ENCODE measurements at regions not wholly inside any gene's neighbourhood (a gene's known extent, or its start where the extent isn't known, plus 50 kb on each side); places are given as distances from the start of the nearest gene placed in this dataset.
"Not testable (repeated sequence)": the region's sequence is repeated elsewhere in the genome, so short reads cannot be mapped to it uniquely, and the experiment has no call there.

GRCh38 chr1:143735764-143736461 lies 235.9 kb downstream of the FAM72C start:
- Mint-ChIP-seq H3K27ac (ENCODE audit: unreplicated experiment) (no peak overlapping the region), H3K9me3 (peaks cover 8% of the 10 kb centered on the region), H3K27me3 (ENCODE audit: low read depth) (peaks cover 6% of the 10 kb centered on the region), H3K4me1 (no peaks in the 10 kb centered on the region), H3K4me3 (peak overlapping the region; percentile 49), H3K36me3 (ENCODE audit: low read depth) (no peaks in the 10 kb centered on the region)
- no peak for TF ChIP-seq CTCF (conservative IDR thresholded peaks at IDR 0.05)
- DNase-seq (ENCODE audit: low read depth, low spot score), result no peak

DNA sequence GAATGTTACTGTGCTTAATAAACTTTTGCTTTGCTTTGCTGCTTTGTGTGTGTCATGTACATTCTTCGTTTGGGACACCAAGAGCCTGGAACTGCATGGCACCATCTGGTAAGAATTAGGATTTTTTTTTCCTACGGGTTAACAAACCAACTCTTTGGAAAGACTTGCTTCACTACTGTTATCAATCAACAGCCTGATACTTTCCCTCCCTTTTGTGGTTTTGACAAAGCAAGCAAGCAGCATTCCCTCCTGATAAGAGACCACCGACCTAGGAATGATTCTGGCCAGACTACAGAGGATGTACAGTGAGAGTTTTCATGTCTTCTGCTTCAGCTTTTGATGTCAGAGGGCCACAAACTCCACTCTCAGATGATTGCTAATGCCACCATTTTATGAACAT lies 237.5 kb downstream of the FAM72C start:
- H3K4me1 Mint-ChIP-seq; H3K36me3 Mint-ChIP-seq (ENCODE audit: low read depth); H3K27ac Mint-ChIP-seq (ENCODE audit: unreplicated experiment); H3K4me3 Mint-ChIP-seq; H3K9me3 Mint-ChIP-seq; H3K27me3 Mint-ChIP-seq (ENCODE audit: low read depth); DNase-seq (ENCODE audit: low read depth, low spot score): not testable (repeated sequence)

DNA sequence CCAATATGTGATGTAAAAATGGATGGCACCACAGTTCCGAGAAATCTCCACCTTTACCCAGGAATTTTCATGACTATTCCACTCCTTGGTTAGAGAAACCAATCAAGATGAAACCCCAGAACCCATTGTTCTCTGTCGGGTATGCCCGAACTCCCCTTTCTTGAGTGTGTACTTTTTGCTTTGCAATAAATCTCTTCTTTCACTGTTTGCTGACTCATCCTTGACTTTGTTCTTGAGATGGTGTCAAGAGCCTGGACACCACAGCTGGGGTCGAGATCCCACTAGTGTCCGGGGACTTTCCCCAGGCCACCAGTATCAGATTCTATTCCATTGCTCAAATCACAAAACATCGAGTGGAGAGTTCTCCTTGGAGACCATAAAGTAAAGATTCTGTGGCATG lies 240.9 kb downstream of the FAM72C start:
- H3K27ac Mint-ChIP-seq (ENCODE audit: unreplicated experiment); DNase-seq (ENCODE audit: low read depth, low spot score); H3K36me3 Mint-ChIP-seq (ENCODE audit: low read depth); H3K4me3 Mint-ChIP-seq; H3K4me1 Mint-ChIP-seq; H3K27me3 Mint-ChIP-seq (ENCODE audit: low read depth): not testable (repeated sequence)
- peaks cover 14% of the 10 kb centered on the region for H3K9me3 Mint-ChIP-seq

- peak overlapping the region; percentile 99 for H3K27ac Mint-ChIP-seq (ENCODE audit: unreplicated experiment)
- not testable (repeated sequence) for H3K27me3 Mint-ChIP-seq (ENCODE audit: low read depth); H3K4me1 Mint-ChIP-seq; H3K36me3 Mint-ChIP-seq (ENCODE audit: low read depth); DNase-seq (ENCODE audit: low read depth, low spot score)
- H3K9me3 Mint-ChIP-seq, result peaks cover 14% of the 10 kb centered on the region
- H3K4me3 Mint-ChIP-seq, result peak overlapping the region; percentile 66
These were observed 242.2 kb downstream of the FAM72C start for GRCh38 chr1:143729449-143730111.

DNA sequence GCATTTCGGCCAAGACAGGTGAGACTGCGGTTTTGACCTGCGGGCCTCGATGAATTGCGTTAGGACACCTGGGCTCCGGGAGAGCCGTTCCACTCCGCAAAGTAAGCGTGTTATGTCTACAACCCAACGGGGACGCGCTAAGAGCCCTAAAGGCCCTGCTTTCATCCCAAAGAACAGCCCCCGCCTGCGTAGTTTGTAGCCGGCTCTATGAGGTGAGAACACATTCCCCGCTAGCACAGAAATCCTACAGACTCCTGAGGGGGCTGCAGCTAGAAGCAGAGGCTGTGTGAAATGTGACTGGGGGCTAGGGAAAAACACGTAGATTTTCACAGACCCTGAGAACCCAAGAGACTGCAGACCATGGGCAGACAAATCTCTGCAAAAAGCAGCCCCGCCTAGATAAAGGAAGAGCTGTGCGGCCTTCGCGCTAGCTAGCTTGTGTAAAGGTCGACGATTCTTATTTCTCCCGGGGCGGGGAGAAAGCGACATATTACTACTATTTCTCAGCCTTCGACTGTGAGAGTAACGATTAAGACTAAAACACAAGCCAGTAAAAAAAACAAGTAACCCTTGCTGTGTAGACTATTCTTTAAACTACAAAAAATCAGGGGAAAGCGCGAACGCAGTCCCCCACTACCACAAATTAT lies 242.9 kb downstream of the FAM72C start:
- DNase-seq (ENCODE audit: low read depth, low spot score); H3K4me1 Mint-ChIP-seq; H3K27me3 Mint-ChIP-seq (ENCODE audit: low read depth); H3K27ac Mint-ChIP-seq (ENCODE audit: unreplicated experiment); H3K36me3 Mint-ChIP-seq (ENCODE audit: low read depth): not testable (repeated sequence)
- peaks cover 17% of the 10 kb centered on the region for H3K9me3 Mint-ChIP-seq
- H3K4me3 Mint-ChIP-seq, result peak overlapping the region; percentile 66

- no peak overlapping the region for H3K27ac Mint-ChIP-seq (ENCODE audit: unreplicated experiment)
- H3K4me3 Mint-ChIP-seq, result no peak overlapping the region
- no peak for TF ChIP-seq CTCF (conservative IDR thresholded peaks at IDR 0.05)
These were observed 244.5 kb downstream of the FAM72C start for GRCh38 chr1:143727263-143727662.

DNA sequence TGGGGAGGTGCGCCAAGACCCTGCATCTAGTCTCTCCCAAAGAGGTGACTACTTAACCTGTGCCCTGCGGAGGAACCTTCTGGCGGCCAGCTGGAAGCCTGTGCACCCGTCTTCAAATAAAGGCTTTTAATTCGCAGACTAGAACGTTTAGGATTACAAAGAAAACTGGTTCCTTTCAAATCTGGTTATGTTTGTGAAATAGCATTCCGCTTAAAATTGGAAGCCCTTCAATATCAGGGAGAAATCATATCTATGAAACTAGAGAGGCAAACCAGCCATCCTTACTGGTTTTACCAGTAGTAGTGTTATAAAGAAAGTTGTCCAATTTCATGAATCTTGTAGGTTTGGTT lies 250.8 kb downstream of the FAM72C start:
- H3K27ac Mint-ChIP-seq (ENCODE audit: unreplicated experiment), result no peak overlapping the region
- H3K4me1 Mint-ChIP-seq, result no peaks in the 10 kb centered on the region
- no peak overlapping the region for H3K4me3 Mint-ChIP-seq
- no peak for TF ChIP-seq CTCF (conservative IDR thresholded peaks at IDR 0.05)
- DNase-seq (ENCODE audit: low read depth, low spot score), result no peak
- no peaks in the 10 kb centered on the region for H3K27me3 Mint-ChIP-seq (ENCODE audit: low read depth)
- peaks cover 12% of the 10 kb centered on the region for H3K9me3 Mint-ChIP-seq
- no peaks in the 10 kb centered on the region for H3K36me3 Mint-ChIP-seq (ENCODE audit: low read depth)

More at GRCh38 chr1:143727263-143727662, 244.5 kb downstream of the FAM72C start:
- Mint-ChIP-seq H3K27me3 (ENCODE audit: low read depth) (no peaks in the 10 kb centered on the region), H3K9me3 (peaks cover 16% of the 10 kb centered on the region), H3K36me3 (ENCODE audit: low read depth) (peaks cover 6% of the 10 kb centered on the region), H3K4me1 (no peaks in the 10 kb centered on the region)
- no peak for DNase-seq (ENCODE audit: low read depth, low spot score)
